ENCODE measurements at regions not wholly inside any gene's neighbourhood (a gene's known extent, or its start where the extent isn't known, plus 50 kb on each side); places are given as distances from the start of the nearest gene placed in this dataset.

DNA sequence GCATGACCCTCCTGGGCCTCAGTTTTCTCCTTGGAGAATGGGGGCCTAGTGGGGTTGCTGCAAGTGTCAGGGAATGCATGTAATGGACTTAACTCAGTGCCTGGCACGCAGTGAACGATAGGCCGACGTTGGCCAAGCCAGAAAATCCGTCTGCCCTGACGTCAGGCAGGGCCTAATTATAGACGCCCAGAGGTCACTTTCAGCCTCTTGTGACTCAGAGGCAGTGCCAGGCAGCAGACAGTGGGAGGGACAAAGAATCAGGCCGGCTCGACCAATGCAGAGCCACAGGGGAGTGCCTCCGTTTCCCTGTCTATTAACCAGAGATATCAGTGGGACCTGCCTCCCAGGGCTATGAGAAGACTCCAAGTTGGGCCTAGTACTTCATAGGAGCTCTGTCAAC is 115.0 kb downstream of the MN1 start:
- ATAC-seq, result peak; percentile 87 to 88
- in situ Hi-C loops (cut with MboI; ENCODE audit: low sequenced_read_pairs in 4 of 4) (no loop called here), intact Hi-C loops (cut with DNase I; ENCODE audit: low total_unique reads) (loop anchor here (1.0 to 2.0 kb wide), 2 partner anchors 32 to 35 kb away; no protein-coding TSS in a partner anchor)
- TF ChIP-seq POLR2A (IDR thresholded peaks at IDR 0.05), result peak; percentile 57 to 58
- TF ChIP-seq, protein P1, sequence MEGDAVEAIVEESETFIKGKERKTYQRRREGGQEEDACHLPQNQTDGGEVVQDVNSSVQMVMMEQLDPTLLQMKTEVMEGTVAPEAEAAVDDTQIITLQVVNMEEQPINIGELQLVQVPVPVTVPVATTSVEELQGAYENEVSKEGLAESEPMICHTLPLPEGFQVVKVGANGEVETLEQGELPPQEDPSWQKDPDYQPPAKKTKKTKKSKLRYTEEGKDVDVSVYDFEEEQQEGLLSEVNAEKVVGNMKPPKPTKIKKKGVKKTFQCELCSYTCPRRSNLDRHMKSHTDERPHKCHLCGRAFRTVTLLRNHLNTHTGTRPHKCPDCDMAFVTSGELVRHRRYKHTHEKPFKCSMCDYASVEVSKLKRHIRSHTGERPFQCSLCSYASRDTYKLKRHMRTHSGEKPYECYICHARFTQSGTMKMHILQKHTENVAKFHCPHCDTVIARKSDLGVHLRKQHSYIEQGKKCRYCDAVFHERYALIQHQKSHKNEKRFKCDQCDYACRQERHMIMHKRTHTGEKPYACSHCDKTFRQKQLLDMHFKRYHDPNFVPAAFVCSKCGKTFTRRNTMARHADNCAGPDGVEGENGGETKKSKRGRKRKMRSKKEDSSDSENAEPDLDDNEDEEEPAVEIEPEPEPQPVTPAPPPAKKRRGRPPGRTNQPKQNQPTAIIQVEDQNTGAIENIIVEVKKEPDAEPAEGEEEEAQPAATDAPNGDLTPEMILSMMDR (IDR thresholded peaks at IDR 0.05 in 4 of 5, conservative IDR thresholded peaks at IDR 0.05 in 1 of 5), result no peak
- Histone ChIP-seq H3K27ac (peak overlapping the region; percentile 93 to 98 (median 96)), H3K9me3 (no peaks in the 10 kb centered on the region), H3K4me3 (no peak overlapping the region), H3K27me3 (no peaks in the 10 kb centered on the region), H3K36me3 (no peaks in the 10 kb centered on the region), H3K4me1 (peaks cover 25% of the 10 kb centered on the region in 2 donors)
- peak; percentile 86 to 96 for DNase-seq

DNA sequence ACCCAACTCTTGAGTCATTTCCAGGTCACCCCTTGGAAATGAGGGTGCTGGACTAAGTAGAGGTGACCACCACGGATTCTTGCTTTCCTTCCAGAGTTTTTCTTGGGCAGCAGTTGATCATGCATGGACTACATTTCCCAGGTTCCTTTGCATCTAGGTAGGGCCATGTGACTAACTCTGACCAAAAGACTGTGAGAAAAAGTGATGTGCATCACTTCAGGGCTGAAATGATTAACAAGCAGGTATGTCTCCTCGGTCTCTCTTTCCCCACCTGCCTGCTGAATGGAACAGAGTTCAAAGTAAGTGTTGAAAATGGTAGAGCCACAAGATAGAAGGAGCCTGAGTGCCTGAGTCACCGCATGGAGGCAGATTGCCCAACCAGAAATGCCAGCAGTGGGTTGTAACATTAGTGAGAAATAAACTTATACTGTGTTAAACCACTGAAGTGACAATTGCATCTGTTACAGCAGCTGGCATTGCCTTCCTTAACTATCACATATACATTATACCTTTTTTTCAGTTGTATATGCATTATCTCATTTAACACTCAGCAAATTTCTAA is 113.5 kb downstream of the MN1 start:
- no peaks in the 10 kb centered on the region for H3K9me3 ChIP-seq
- DNase-seq (no peak), ATAC-seq (no peak)
- no peak overlapping the region for H3K4me3 ChIP-seq
- H3K36me3 ChIP-seq, result no peaks in the 10 kb centered on the region
- no peak for TF ChIP-seq POLR2A (IDR thresholded peaks at IDR 0.05)
- TF ChIP-seq, protein P1 (IDR thresholded peaks at IDR 0.05 in 4 of 5, conservative IDR thresholded peaks at IDR 0.05 in 1 of 5), result no peak
- H3K27ac ChIP-seq, result peak overlapping the region; percentile 93 to 98 (median 96)
- H3K27me3 ChIP-seq, result no peaks in the 10 kb centered on the region
- intact Hi-C loops (cut with DNase I; ENCODE audit: low total_unique reads) (loop anchor here (2.0 kb wide), 1 partner anchor 31 kb away; no protein-coding TSS in a partner anchor), in situ Hi-C loops (cut with MboI; ENCODE audit: low sequenced_read_pairs in 4 of 4) (no loop called here)
- H3K4me1 ChIP-seq, result peaks cover 25% of the 10 kb centered on the region in 2 donors

DNA sequence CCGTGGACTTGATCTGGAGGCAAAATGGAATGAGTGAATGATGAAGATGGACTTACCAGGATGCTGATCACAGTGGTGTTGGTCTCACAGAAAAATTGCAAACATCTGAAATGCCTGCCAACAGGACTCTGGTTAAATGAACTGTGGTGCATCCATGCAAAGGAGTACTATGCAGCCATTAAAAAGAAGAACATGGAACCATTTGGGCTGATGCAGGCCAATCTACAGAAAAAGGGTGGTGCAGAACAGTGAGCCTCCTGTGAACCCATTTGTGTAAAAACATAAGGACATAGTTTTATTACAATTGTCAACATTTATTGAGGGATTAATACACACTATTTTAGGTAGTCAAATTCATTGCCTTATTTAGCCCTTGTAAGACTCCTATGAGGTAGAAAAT is 111.9 kb downstream of the MN1 start:
- in situ Hi-C loops (cut with MboI; ENCODE audit: low sequenced_read_pairs in 4 of 4), result no loop called here
- intact Hi-C loops (cut with DNase I; ENCODE audit: low total_unique reads), result no loop called here

GRCh38 chr22:27690599-27690998 is 111.0 kb downstream of the MN1 start:
- in situ Hi-C loops (cut with MboI; ENCODE audit: low sequenced_read_pairs in 4 of 4) (no loop called here), intact Hi-C loops (cut with DNase I; ENCODE audit: low total_unique reads) (no loop called here)
- H3K9me3 ChIP-seq, result no peaks in the 10 kb centered on the region
- no peak overlapping the region for H3K4me3 ChIP-seq
- DNase-seq (no peak), ATAC-seq (no peak)
- H3K27me3 ChIP-seq, result no peaks in the 10 kb centered on the region
- no peaks in the 10 kb centered on the region for H3K36me3 ChIP-seq
- H3K27ac ChIP-seq, result peak overlapping the region; percentile 38 to 55 (median 49)
- no peak for TF ChIP-seq POLR2A (IDR thresholded peaks at IDR 0.05)
- TF ChIP-seq, protein P1 (IDR thresholded peaks at IDR 0.05 in 4 of 5, conservative IDR thresholded peaks at IDR 0.05 in 1 of 5), result no peak
- peaks cover 19 to 20% of the 10 kb centered on the region in 2 donors for H3K4me1 ChIP-seq

More for the DNA sequence above, 111.9 kb downstream of the MN1 start:
- Histone ChIP-seq H3K4me1 (peaks cover 25% of the 10 kb centered on the region in 2 donors), H3K36me3 (no peaks in the 10 kb centered on the region), H3K4me3 (no peak overlapping the region), H3K27ac (peak overlapping the region in 1 of 4 donors; percentile 51), H3K9me3 (no peaks in the 10 kb centered on the region), H3K27me3 (no peaks in the 10 kb centered on the region)
- no peak for DNase-seq
- ATAC-seq, result no peak
- TF ChIP-seq, protein P1 (IDR thresholded peaks at IDR 0.05 in 4 of 5, conservative IDR thresholded peaks at IDR 0.05 in 1 of 5), result no peak
- TF ChIP-seq POLR2A (IDR thresholded peaks at IDR 0.05), result no peak

DNA sequence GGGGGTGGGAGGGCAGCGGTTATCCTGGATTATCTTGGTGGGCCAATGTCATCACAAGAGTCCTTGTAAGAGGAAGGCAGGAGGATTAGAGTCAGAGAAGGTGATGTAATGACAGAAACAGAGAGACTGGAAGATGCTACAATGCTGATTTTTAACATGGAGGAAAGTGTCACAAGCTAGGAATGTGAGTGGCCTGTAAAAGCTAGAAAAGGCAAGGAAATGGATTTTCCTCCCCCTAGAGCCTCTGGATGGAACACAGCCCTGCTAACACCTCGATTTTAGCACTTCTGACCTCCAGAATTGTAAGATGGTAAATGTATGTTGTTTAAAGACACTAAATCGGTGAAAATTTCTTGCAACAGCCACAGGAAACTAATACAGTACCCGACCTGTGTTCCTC is 109.3 kb downstream of the MN1 start:
- H3K4me1 ChIP-seq, result peaks cover 13 to 20% of the 10 kb centered on the region in 2 donors
- TF ChIP-seq, protein P1 (IDR thresholded peaks at IDR 0.05 in 4 of 5, conservative IDR thresholded peaks at IDR 0.05 in 1 of 5), result no peak
- TF ChIP-seq POLR2A (IDR thresholded peaks at IDR 0.05), result no peak

More for the DNA sequence above, 109.3 kb downstream of the MN1 start:
- no peaks in the 10 kb centered on the region for H3K36me3 ChIP-seq
- H3K4me3 ChIP-seq, result no peak overlapping the region
- no peak for ATAC-seq
- no peak for DNase-seq
- H3K27me3 ChIP-seq, result no peaks in the 10 kb centered on the region
- no peaks in the 10 kb centered on the region for H3K9me3 ChIP-seq
- no peak overlapping the region for H3K27ac ChIP-seq
- intact Hi-C loops (cut with DNase I; ENCODE audit: low total_unique reads) (no loop called here), in situ Hi-C loops (cut with MboI; ENCODE audit: low sequenced_read_pairs in 4 of 4) (no loop called here)

All from gastrocnemius medialis (tissue), 4 donors.